GM23338 (cell line): ENCODE measurements at regions not wholly inside any gene's neighbourhood (a gene's known extent, or its start where the extent isn't known, plus 50 kb on each side); places are given as distances from the start of the nearest gene placed in this dataset.

Experiments
- CREB1 ChIP-seq: fragments of 250-450 bp; sonication (Bioruptor Pico); IDR thresholded peaks from 2 replicates; pipeline ENCODE4 v1.5.0; 2020; ENCODE audit warnings: low read depth, mild to moderate bottlenecking, moderate library complexity
- CTCF ChIP-seq, 2 experiments: fragments of 200-600 bp in 1 of 2; sonication (generic) in 1 of 2; conservative IDR thresholded peaks; 2 replicates each; pipeline versions ENCODE4 v1.5.1 to v1.6.1; 2016 to 2017; ENCODE audit warnings: antibody characterized with exemption in 2 of 2, low read depth in 2 of 2, mild to moderate bottlenecking in 2 of 2, moderate library complexity in 1 of 2
- EZH2 ChIP-seq: fragments of 200-600 bp; sonication (generic); IDR thresholded peaks from one replicate; pipeline ENCODE4 v1.8.0; 2017; ENCODE audit warnings: antibody characterized with exemption, mild to moderate bottlenecking, low read depth; ENCODE audit not compliant: unreplicated experiment
- EZH2phosphoT487 ChIP-seq: fragments of 200-600 bp; sonication (generic); IDR thresholded peaks from one replicate; pipeline ENCODE4 v1.8.1; 2018; ENCODE audit warnings: antibody characterized with exemption; ENCODE audit not compliant: unreplicated experiment
- JUNB ChIP-seq: IDR thresholded peaks from one replicate; pipeline ENCODE4 v1.6.1; 2016; ENCODE audit warnings: antibody characterized with exemption; ENCODE audit not compliant: unreplicated experiment
- POLR2AphosphoS5 ChIP-seq: IDR thresholded peaks from 2 replicates; pipeline ENCODE4 v1.6.1; 2016; ENCODE audit warnings: antibody characterized with exemption, low read depth
- REST ChIP-seq: IDR thresholded peaks from one replicate; pipeline ENCODE4 v1.6.1; 2018; ENCODE audit warnings: antibody characterized with exemption; ENCODE audit not compliant: unreplicated experiment
- ZNF114 ChIP-seq: fragments of 250-450 bp; sonication (Bioruptor Pico); IDR thresholded peaks from 2 replicates; pipeline ENCODE4 v1.5.0; 2020; ENCODE audit warnings: mild to moderate bottlenecking, moderate library complexity
- ZNF331 ChIP-seq: fragments of 250-450 bp; sonication (Bioruptor Pico); IDR thresholded peaks from 2 replicates; pipeline ENCODE4 v1.5.0; 2020; ENCODE audit warnings: low read depth, mild to moderate bottlenecking, moderate library complexity
- TF ChIP-seq, protein P1 (sequence below): IDR thresholded peaks from 2 replicates; pipeline ENCODE4 v1.6.1; 2016; ENCODE audit warnings: antibody characterized with exemption

DNA sequence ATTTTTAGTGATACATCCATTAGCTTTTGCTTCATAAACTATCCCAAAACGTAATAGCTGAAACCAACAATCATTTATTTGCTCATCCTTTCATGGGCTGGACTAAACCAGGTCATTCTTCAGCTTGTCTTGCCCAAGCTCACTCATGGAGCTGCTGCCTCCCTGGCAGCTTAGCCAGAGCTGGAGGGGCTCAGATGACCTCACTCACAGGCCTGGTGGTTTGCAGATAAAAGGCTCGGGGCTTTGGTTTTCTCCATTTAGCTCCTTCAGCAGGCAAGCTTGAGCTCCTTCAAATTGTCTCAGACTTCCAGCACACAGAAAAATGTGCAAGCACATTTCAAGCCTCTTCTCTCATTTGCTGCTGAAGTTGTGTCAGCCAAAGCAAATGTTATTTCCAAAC is 139.1 kb downstream of the BTBD3 start:
- no peak for TF ChIP-seq POLR2AphosphoS5
- TF ChIP-seq EZH2phosphoT487, result no peak
- TF ChIP-seq CREB1 (CRISPR knock-in tag), result no peak
- TF ChIP-seq ZNF114 (CRISPR knock-in tag), result no peak
- TF ChIP-seq CTCF (conservative IDR thresholded peaks at IDR 0.05; ENCODE audit: low read depth in 2 of 2), result no peak
- TF ChIP-seq EZH2, result no peak
- TF ChIP-seq REST, result no peak
- TF ChIP-seq, protein P1, sequence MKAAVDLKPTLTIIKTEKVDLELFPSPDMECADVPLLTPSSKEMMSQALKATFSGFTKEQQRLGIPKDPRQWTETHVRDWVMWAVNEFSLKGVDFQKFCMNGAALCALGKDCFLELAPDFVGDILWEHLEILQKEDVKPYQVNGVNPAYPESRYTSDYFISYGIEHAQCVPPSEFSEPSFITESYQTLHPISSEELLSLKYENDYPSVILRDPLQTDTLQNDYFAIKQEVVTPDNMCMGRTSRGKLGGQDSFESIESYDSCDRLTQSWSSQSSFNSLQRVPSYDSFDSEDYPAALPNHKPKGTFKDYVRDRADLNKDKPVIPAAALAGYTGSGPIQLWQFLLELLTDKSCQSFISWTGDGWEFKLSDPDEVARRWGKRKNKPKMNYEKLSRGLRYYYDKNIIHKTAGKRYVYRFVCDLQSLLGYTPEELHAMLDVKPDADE, result no peak
- no peak for TF ChIP-seq JUNB
- no peak for TF ChIP-seq ZNF331 (CRISPR knock-in tag)
